ENCODE measurements at regions not wholly inside any gene's neighbourhood (a gene's known extent, or its start where the extent isn't known, plus 50 kb on each side); places are given as distances from the start of the nearest gene placed in this dataset.
"Not testable (repeated sequence)": the region's sequence is repeated elsewhere in the genome, so short reads cannot be mapped to it uniquely, and the experiment has no call there.

DNA sequence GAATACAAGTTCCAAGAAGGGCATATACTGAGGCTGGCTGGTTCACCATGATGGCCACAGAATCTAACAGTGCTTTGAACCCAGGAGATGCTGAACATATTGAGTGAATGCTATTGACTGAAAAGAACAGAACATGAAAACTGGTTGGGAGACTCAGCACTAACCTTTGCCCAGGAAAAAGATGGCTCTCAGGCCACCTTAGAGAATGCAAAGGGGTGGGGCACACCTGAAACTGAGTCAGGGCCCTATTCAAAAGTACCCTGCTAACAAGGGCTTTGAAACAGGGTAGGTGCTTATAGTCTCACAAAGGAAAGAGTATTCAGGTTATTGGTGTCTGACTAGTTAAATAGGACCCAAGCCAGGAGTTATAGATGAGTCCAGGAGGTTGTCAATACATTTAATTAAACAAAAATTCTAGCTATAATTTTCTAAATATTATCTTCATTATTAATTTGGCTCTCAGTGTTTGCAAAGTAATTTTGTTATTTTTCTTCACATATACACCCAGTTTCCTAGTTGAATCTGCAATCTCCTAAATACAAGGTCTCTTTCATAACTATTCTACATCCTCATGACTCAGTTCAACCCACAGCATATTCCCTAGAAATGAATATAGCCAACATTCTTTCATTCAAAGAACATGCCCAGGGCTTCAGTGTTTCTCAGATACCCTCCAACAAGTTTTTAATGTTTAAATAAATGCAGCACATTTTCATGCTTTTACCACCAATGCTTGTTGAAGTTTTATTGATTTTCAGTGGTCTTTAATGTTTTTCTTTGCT lies 144.2 kb upstream of the RAPGEF2 start:
- H3K79me2 ChIP-seq: no peaks in the 10 kb centered on the region
- no peak for DNase-seq (ENCODE audit: low spot score)
- no peak overlapping the region for H3K27ac ChIP-seq
- no peak for TF ChIP-seq EZH2 (IDR thresholded peaks at IDR 0.05; ENCODE audit: borderline replicate concordance)
- TF ChIP-seq, protein P1, sequence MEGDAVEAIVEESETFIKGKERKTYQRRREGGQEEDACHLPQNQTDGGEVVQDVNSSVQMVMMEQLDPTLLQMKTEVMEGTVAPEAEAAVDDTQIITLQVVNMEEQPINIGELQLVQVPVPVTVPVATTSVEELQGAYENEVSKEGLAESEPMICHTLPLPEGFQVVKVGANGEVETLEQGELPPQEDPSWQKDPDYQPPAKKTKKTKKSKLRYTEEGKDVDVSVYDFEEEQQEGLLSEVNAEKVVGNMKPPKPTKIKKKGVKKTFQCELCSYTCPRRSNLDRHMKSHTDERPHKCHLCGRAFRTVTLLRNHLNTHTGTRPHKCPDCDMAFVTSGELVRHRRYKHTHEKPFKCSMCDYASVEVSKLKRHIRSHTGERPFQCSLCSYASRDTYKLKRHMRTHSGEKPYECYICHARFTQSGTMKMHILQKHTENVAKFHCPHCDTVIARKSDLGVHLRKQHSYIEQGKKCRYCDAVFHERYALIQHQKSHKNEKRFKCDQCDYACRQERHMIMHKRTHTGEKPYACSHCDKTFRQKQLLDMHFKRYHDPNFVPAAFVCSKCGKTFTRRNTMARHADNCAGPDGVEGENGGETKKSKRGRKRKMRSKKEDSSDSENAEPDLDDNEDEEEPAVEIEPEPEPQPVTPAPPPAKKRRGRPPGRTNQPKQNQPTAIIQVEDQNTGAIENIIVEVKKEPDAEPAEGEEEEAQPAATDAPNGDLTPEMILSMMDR (IDR thresholded peaks at IDR 0.05; ENCODE audit: poor library complexity): no peak
- no peak for TF ChIP-seq EZH2phosphoT487 (IDR thresholded peaks at IDR 0.05; ENCODE audit: low read depth, severe bottlenecking, unreplicated experiment)
- H2AFZ ChIP-seq: no peak overlapping the region
- H3K4me1 ChIP-seq (ENCODE audit: insufficient read depth): no peaks in the 10 kb centered on the region
- H3K36me3 ChIP-seq (replicated peaks; ENCODE audit: insufficient read depth, low read depth): no peaks in the 10 kb centered on the region
- H3K9me2 ChIP-seq (replicated peaks; ENCODE audit: insufficient read depth): no peaks in the 10 kb centered on the region
- H3K27me3 ChIP-seq: no peaks in the 10 kb centered on the region
- H3K9me3 ChIP-seq (ENCODE audit: low read depth): no peaks in the 10 kb centered on the region
- no peak overlapping the region for H3K4me3 ChIP-seq
- no peaks in the 10 kb centered on the region for H4K20me1 ChIP-seq (ENCODE audit: insufficient read depth, poor library complexity, severe bottlenecking)
- no peak overlapping the region for H3K4me2 ChIP-seq

DNA sequence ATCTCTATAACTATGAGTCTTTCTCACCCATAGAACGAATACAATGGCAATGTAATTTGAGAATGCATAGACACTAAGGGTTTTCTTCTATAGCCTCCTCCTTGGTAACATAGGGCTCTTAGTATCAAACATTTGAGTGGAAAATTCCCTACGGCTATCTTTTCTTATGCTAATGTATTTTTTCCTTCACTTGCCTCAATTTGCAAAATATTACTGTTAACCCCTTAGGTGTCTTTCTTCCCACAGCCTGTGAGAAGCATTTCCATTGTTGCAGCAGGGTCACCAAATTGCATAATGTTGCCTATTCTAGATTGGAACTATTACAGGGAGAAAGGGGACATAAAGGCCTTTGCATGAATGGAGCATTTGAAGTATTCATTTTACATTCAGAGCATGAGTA lies 140.5 kb upstream of the RAPGEF2 start:
- DNase-seq (ENCODE audit: low spot score): no peak
- Histone ChIP-seq H3K27ac (no peak overlapping the region), H3K79me2 (no peaks in the 10 kb centered on the region), H3K36me3 (replicated peaks; ENCODE audit: insufficient read depth, low read depth) (no peaks in the 10 kb centered on the region), H2AFZ (no peak overlapping the region), H3K4me2 (no peak overlapping the region), H4K20me1 (ENCODE audit: insufficient read depth, poor library complexity, severe bottlenecking) (no peaks in the 10 kb centered on the region), H3K27me3 (no peaks in the 10 kb centered on the region), H3K9me2 (replicated peaks; ENCODE audit: insufficient read depth) (no peaks in the 10 kb centered on the region), H3K9me3 (ENCODE audit: low read depth) (no peaks in the 10 kb centered on the region), H3K4me3 (no peak overlapping the region), H3K4me1 (ENCODE audit: insufficient read depth) (no peaks in the 10 kb centered on the region)
- TF ChIP-seq EZH2phosphoT487 (IDR thresholded peaks at IDR 0.05; ENCODE audit: low read depth, severe bottlenecking, unreplicated experiment) (no peak), EZH2 (IDR thresholded peaks at IDR 0.05; ENCODE audit: borderline replicate concordance) (no peak)
- TF ChIP-seq, protein P1 (IDR thresholded peaks at IDR 0.05; ENCODE audit: poor library complexity): no peak
- 36% methylated on average over 2 of the region's 2 CpGs for WGBS (ENCODE audit: low lambda C conversion rate, missing lambda C conversion rate)

DNA sequence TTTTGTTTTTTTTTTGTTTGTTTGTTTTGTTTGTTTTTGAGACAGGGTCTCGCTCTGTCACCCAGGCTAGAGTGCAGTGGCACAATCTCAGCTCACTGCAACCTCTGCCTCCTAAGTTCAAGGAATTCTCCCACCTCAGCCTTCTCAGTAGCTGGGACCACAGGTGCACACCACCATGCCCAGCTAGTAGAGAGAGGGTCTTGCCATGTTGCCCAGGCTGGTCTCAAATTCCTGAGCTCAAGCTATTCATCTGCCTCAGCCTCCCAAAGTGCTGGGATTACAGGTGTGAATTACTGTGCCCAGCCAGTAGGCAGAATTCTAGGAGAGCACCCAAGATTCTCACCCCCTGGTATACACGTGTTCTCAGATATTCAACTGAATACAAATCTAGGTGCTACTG lies 139.6 kb upstream of the RAPGEF2 start:
- not testable (repeated sequence) for DNase-seq (ENCODE audit: low spot score); H3K4me2 ChIP-seq; H2AFZ ChIP-seq; H3K36me3 ChIP-seq (replicated peaks; ENCODE audit: insufficient read depth, low read depth); H3K79me2 ChIP-seq; H4K20me1 ChIP-seq (ENCODE audit: insufficient read depth, poor library complexity, severe bottlenecking); H3K4me1 ChIP-seq (ENCODE audit: insufficient read depth); H3K9me2 ChIP-seq (replicated peaks; ENCODE audit: insufficient read depth); H3K27me3 ChIP-seq; H3K9me3 ChIP-seq (ENCODE audit: low read depth); H3K27ac ChIP-seq; H3K4me3 ChIP-seq
- WGBS (ENCODE audit: low lambda C conversion rate, missing lambda C conversion rate): 100% methylated on average over 2 of the region's 2 CpGs

DNA sequence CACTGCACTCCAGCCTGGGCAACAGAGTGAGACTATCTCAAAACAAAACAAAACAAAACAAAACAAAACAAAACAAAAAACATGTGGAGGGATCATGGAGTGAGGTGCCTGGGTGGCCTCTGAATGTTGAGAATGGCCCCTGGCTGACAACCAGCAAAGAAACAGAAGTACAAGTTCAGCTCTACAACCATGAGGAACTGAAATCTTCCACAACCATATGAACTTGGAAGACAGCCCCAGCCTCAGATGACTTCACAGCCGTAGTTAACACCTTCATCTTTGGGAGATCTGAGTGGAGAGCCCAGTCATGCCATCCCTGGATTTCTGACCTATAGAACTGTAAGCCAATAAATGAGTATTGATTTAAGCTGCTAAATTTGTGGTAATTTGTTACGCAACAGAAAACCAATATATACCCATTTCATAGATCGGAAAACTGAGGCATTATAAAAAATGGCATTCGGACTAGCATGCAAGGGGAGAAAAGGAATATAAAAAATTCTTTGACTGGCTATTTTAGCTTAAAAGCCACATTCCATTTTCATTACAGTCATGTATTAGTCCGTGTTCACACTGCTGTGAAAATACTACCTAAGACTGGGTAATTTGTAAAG lies 138.7 kb upstream of the RAPGEF2 start:
- TF ChIP-seq, protein P1 (IDR thresholded peaks at IDR 0.05; ENCODE audit: poor library complexity): no peak
- TF ChIP-seq EZH2phosphoT487 (IDR thresholded peaks at IDR 0.05; ENCODE audit: low read depth, severe bottlenecking, unreplicated experiment) (no peak), EZH2 (IDR thresholded peaks at IDR 0.05; ENCODE audit: borderline replicate concordance) (no peak)
- Histone ChIP-seq H3K27me3 (no peaks in the 10 kb centered on the region), H3K36me3 (replicated peaks; ENCODE audit: insufficient read depth, low read depth) (no peaks in the 10 kb centered on the region), H3K4me3 (no peak overlapping the region), H3K9me2 (replicated peaks; ENCODE audit: insufficient read depth) (no peaks in the 10 kb centered on the region), H3K4me2 (no peak overlapping the region), H3K27ac (no peak overlapping the region), H4K20me1 (ENCODE audit: insufficient read depth, poor library complexity, severe bottlenecking) (no peaks in the 10 kb centered on the region), H3K4me1 (ENCODE audit: insufficient read depth) (no peaks in the 10 kb centered on the region), H3K9me3 (ENCODE audit: low read depth) (no peaks in the 10 kb centered on the region), H2AFZ (no peak overlapping the region), H3K79me2 (no peaks in the 10 kb centered on the region)
- DNase-seq (ENCODE audit: low spot score): no peak
- 96% methylated on average over 5 of the region's 5 CpGs for WGBS (ENCODE audit: low lambda C conversion rate, missing lambda C conversion rate)
